Stimulated activated naive CD8-positive, alpha-beta T cell treated with anti-CD3 and anti-CD28 coated beads, Interleukin-15, Interleukin-2, amounts not matched to agents 100 U/mL and 50 U/mL, for 24 hours (primary cell): ENCODE measurements at regions not wholly inside any gene's neighbourhood (a gene's known extent, or its start where the extent isn't known, plus 50 kb on each side); places are given as distances from the start of the nearest gene placed in this dataset.
A peak's percentile ranks its signal among the peaks of the same experiment; 100 is the strongest.

Experiments
- ATAC-seq: fragments of 150-1000 bp; cut with Tn5 transposase; one replicate; pipeline ENCODE4 v1.10.0; 2021
- DNase-seq: peaks from one replicate; pipeline ENCODE4 v3.0.0; 2021

DNA sequence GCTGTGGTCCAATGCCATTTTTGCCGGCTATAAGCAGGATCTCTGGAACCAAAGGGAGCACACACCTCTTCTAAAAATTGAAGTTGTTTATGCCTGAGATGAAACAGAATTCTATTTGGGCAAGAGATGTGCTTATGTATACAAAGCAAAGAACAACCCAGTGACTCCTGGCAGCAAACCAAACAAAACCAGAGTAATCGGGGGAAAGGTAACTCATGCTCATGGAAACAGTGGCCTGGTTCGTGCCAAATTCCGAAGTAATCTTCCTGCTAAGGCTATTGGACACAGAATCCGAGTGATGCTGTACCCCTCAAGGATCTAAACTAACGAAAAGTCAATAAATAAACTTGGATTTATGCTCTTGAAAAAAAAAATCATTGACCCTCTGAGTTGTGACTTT is 178.7 kb downstream of the CEMIP2 start:
- DNase-seq (no peak), ATAC-seq (no peak)

- ATAC-seq (peak; percentile 28), DNase-seq (no peak)
Observed at GRCh38 chr9:71587576-71588362, 180.5 kb downstream of the CEMIP2 start.

DNA sequence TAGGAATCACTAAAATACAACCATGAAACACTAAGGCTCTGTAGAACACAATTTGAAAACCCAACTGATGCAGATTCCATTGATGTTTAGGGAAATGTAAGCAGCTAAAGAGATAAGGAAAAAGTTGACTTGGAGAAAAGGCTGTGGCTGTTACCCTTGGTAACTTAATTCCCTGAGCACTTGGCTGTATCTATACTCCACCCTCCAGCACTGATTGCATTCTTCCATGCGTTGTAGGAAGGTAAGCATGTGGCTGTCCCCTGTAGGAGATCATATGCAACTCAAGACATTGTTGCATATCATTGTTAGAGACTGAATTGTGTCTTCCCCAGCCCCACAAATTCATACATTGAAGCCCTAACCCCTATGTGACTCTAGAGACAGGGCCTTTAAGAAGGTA is 184.5 kb downstream of the CEMIP2 start:
- ATAC-seq (no peak), DNase-seq (no peak)

- DNase-seq (no peak), ATAC-seq (no peak)
Observed at GRCh38 chr9:71582347-71582746, 186.0 kb downstream of the CEMIP2 start.

DNA sequence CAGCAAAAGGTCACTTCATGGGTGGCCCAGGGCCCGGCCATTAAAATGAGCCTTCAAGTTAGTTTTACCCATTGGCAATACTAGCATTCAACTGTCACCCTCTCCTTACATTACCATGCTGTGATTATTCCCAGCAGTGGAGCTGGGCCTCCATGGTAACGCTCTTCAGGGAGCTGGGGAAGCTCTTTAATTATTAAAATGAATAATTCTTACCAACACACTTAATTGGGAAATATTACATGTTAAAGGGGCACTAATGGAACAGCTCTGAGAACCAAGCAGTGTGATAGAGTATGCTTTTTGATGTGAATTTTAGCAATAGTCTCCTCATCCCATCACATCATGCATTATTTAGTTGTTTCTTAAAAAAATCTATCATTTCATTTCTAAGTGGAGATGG is 187.2 kb downstream of the CEMIP2 start:
- DNase-seq (no peak), ATAC-seq (no peak)

DNA sequence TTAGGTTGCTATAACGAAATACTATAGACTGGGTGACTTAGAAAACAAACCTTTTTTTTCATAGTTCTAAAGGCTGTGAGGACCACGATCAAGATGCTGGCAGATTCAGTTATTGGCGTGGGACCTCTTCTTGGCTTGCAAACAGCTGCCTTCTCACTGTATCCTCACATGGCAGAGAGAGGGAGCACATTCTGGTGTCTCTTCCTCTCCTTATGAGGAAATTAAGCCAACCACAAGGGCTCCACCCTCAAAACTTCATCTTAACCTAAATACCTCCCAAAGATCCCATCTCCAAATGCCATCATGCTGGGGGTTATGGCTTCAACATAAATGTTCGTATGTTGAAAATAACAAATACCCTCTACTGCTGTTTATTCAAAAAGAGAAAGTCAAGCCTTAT is 197.1 kb downstream of the CEMIP2 start:
- no peak for ATAC-seq

GRCh38 chr9:71567890-71568289 is 200.4 kb downstream of the CEMIP2 start:
- ATAC-seq (no peak), DNase-seq (no peak)

More for the DNA sequence above, 197.1 kb downstream of the CEMIP2 start:
- DNase-seq = no peak

DNA sequence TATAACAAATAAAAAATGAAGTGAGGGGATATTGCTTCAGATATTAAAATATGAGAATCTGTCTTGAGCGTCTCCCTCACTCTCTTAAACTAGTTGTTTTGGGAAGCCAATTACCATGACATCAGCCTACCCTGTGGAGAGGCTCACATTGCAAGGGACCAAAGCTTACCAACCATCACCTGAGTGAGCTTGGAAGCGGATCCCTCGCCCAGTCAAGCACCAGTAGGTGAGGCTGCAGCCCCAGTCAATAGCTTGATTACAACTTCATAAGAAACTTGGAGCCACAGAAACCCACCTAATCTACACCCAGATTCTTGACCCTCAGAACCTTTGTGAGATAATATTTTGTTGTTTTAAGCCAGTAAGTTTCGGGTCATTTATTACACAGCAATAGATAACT is 206.2 kb downstream of the CEMIP2 start:
- DNase-seq (no peak), ATAC-seq (no peak)

DNA sequence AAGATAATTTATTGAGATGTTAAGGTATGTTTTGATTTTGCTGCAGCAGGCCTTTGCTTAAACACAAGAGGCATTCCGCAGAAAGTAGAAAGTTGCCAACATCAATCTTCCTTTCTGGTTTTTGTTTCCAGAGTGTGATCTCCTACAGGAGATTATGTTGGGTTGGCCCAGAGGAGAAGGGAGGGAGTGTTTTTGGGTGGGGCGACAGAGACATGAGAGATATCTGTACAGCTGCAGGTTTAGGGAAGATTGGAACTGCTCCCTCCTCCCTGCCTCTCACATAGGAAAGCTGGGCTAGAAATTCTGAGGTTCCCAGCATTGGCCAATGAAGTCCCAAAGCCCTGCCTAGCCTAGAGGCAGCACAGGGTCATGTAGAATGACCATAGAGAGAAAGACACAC is 211.0 kb downstream of the CEMIP2 start:
- no peak for DNase-seq
- ATAC-seq = no peak

- DNase-seq (no peak), ATAC-seq (no peak)
Observed at GRCh38 chr9:71552480-71552879, 215.8 kb downstream of the CEMIP2 start.

DNA sequence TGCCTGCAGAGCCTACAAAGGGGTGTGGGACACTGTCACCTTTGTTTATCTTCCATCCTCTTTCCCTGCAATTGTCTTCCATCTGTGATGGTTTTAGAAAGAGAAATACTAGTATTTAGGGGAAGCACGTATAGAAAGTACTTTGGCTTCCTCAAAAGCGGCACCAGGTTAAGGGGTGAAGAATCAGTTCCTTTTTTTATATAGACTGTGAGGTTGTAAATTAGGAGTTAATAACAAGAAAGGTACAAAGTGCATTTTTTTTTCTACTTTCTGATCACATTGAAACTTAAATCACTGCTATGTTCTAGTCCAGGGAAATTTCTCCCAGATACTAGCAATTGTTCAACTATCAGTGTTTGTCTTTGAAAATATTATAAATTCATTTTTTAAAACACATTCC is 219.3 kb downstream of the CEMIP2 start:
- ATAC-seq = no peak
- no peak for DNase-seq

DNA sequence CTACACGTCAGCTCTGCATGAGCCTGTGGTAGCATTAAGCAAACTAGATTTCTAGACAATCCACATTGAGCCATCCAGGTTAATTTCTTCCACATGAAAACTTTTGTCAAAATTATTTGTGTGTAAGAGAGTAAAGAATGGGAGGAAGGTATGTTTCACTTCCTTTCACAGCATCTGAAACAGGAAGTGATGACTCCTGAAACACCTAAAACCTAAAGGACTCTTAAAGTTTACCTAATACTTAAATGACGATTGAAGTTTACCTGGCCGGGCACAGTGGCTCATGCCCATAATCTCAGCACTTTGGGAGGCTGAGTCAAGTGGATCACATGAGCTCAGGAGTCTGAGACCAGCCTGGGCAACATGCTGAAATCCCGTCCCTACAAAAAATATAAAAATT is 223.8 kb downstream of the CEMIP2 start:
- ATAC-seq = no peak

GRCh38 chr9:71541436-71541835 is 226.9 kb downstream of the CEMIP2 start:
- no peak for ATAC-seq
- no peak for DNase-seq

More for the DNA sequence above, 223.8 kb downstream of the CEMIP2 start:
- DNase-seq = no peak

GRCh38 chr9:71524996-71525580 is 243.2 kb downstream of the CEMIP2 start:
- DNase-seq (no peak), ATAC-seq (no peak)

- DNase-seq (no peak), ATAC-seq (no peak)
Observed at GRCh38 chr9:71524516-71524915, 243.8 kb downstream of the CEMIP2 start.

DNA sequence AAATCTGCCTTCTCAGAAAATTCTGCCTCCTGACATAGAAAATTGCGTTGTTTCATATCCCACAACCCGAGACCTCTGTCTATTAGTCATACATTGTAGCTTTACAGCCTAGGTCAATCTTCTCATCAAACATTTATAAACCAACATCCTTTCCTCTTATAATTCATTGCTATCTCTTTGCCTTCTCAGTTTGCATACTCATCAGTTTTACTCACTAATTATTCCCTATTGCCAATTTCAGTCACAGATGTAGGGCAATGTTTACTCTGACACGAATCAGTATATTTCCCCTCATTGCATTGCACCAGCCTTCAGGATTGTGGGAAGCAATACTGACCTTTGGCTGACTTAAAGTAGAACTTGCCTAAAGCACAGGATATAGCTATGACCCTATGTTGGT is 247.2 kb downstream of the CEMIP2 start:
- ATAC-seq (no peak), DNase-seq (no peak)

DNA sequence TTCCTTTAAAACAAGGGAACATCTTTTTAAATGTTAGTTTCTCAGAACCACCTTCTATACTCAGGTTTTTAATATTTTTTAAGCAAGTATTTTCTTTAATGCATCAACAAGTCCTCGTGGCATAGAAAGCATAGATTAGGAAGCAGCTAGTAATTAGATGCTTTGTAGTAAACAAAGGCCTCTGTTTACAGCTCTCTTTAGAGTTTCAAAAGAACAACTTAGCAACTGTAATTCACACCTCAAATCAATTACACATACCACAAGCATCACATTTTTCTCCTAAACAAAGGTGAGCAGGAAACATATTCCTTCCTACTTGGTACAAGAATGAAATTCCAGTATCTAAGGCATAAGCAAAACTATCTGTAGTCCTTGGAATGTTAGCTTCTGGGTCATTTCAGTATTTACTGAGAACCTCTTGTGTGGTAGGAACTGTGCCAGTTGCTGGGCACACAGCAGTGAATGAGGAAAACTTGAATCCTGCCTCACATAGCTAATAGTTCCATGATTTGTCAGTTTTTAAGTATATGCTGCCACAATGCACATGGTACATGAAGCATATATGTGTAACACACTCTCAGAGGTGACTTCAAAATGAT is 249.1 kb downstream of the CEMIP2 start:
- ATAC-seq (no peak), DNase-seq (no peak)

GRCh38 chr9:71518045-71518827 is 250.1 kb downstream of the CEMIP2 start:
- no peak for DNase-seq
- no peak for ATAC-seq

DNA sequence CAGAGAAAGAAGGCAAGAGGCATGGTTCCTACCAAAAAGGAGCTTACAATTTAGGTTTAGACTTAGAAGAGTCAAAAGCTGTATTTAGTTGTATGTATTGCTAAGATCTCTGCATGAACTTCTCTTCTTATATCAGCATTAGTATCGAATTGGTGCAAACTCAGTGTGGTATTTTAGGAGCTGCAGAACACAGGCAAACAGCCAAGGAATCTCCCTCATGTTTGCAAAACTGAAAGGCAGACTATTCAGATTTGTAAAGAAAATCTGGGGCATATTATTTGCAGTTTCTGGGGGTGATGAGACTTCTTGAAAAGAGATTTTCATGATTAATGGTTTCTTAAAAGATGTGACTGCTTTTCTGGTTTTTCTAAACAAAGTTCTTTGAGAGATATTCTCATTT is 252.7 kb downstream of the CEMIP2 start:
- DNase-seq = no peak
- no peak for ATAC-seq

- DNase-seq (no peak), ATAC-seq (no peak)
Observed at GRCh38 chr9:71515107-71515506, 253.2 kb downstream of the CEMIP2 start.

GRCh38 chr9:71514344-71514975 is 253.9 kb downstream of the CEMIP2 start:
- ATAC-seq = no peak
- DNase-seq = no peak

DNA sequence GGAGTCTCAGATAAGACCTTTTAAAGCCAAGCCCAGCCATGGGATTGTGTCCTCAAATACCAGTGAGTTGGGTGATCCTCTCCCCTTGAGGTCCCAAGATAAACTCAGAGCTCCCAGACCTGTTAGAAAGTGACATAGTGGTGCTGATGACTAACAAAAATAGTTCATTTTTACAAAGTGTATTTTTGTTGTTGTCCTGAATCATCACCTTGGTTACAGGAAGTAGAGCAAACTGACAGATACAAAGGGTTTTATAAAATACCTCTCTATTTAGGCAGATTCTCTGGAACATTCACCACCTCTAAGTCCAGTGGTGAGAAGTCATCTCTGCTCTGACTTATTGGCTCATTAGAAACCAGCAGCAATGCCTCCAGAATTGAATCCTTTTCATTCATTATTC is 259.3 kb downstream of the CEMIP2 start:
- no peak for ATAC-seq
- no peak for DNase-seq
